ENCODE measurements at regions not wholly inside any gene's neighbourhood (a gene's known extent, or its start where the extent isn't known, plus 50 kb on each side); places are given as distances from the start of the nearest gene placed in this dataset.
A peak's percentile ranks its signal among the peaks of the same experiment; 100 is the strongest.
"Not testable (repeated sequence)": the region's sequence is repeated elsewhere in the genome, so short reads cannot be mapped to it uniquely, and the experiment has no call there.

DNA sequence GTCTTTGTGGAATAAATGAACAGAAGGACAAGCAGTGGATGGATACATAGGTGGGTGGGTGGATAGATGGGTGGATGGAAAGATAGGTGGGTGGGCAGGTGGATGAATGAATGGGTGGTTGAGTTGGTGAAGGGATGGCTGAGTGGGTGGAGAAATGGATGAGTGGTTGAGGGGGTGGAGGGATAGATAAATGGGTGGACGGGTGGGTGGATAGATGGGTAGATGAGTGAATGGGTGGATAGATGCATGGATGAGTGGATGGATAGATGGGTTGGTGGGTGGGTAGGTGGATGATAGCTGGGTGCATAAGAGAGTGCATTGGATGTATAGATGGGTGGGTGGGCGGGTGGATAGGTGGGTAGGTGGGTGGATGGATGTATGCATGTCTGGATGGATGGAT, 63.5 kb downstream of the UNC93B1 start:
- H3K4me1 ChIP-seq; POLR2A ChIA-PET; H3K27me3 Mint-ChIP-seq (ENCODE audit: insufficient read depth, unreplicated experiment); H3K4me3 ChIP-seq (ENCODE audit: low read depth, low read length); H3K9me3 Mint-ChIP-seq (ENCODE audit: unreplicated experiment); H3K27ac Mint-ChIP-seq (ENCODE audit: unreplicated experiment); H3K36me3 Mint-ChIP-seq (ENCODE audit: insufficient read depth, unreplicated experiment); H3K9me3 ChIP-seq; BruUV-seq (replicated peaks); H3K4me3 Mint-ChIP-seq (ENCODE audit: unreplicated experiment); H3K36me3 ChIP-seq (ENCODE audit: control insufficient read depth, insufficient read depth, low read length); H3K4me1 Mint-ChIP-seq (ENCODE audit: low read depth, unreplicated experiment); H3K27me3 ChIP-seq (replicated peaks; ENCODE audit: control insufficient read depth, insufficient read depth, low read length); CTCF ChIA-PET; DNase-seq; intact Hi-C loops (cut with micrococcal nuclease; ENCODE audit: unreplicated experiment): not testable (repeated sequence)

GRCh38 chr11:67938964-67939363, 64.9 kb downstream of the UNC93B1 start:
- H3K9me3 ChIP-seq; H3K27ac Mint-ChIP-seq (ENCODE audit: unreplicated experiment); H3K4me3 Mint-ChIP-seq (ENCODE audit: unreplicated experiment); H3K36me3 Mint-ChIP-seq (ENCODE audit: insufficient read depth, unreplicated experiment); H3K4me1 ChIP-seq; POLR2A ChIA-PET; H3K4me3 ChIP-seq (ENCODE audit: low read depth, low read length); BruUV-seq (replicated peaks); H3K27me3 Mint-ChIP-seq (ENCODE audit: insufficient read depth, unreplicated experiment); H3K9me3 Mint-ChIP-seq (ENCODE audit: unreplicated experiment); H3K36me3 ChIP-seq (ENCODE audit: control insufficient read depth, insufficient read depth, low read length); H3K4me1 Mint-ChIP-seq (ENCODE audit: low read depth, unreplicated experiment); H3K27me3 ChIP-seq (replicated peaks; ENCODE audit: control insufficient read depth, insufficient read depth, low read length): not testable (repeated sequence)
- intact Hi-C loops (cut with micrococcal nuclease; ENCODE audit: unreplicated experiment) = loop anchor here (5.0 kb wide), 1 partner anchor 77 kb away; no protein-coding TSS in a partner anchor
- CTCF ChIA-PET = interaction anchor here (0.7 to 1.5 kb wide), 4 partner anchors 17 to 299 kb away, joined by 3 to 4 read pairs (median 4); no protein-coding TSS in a partner anchor
- TF ChIP-seq, protein P1, sequence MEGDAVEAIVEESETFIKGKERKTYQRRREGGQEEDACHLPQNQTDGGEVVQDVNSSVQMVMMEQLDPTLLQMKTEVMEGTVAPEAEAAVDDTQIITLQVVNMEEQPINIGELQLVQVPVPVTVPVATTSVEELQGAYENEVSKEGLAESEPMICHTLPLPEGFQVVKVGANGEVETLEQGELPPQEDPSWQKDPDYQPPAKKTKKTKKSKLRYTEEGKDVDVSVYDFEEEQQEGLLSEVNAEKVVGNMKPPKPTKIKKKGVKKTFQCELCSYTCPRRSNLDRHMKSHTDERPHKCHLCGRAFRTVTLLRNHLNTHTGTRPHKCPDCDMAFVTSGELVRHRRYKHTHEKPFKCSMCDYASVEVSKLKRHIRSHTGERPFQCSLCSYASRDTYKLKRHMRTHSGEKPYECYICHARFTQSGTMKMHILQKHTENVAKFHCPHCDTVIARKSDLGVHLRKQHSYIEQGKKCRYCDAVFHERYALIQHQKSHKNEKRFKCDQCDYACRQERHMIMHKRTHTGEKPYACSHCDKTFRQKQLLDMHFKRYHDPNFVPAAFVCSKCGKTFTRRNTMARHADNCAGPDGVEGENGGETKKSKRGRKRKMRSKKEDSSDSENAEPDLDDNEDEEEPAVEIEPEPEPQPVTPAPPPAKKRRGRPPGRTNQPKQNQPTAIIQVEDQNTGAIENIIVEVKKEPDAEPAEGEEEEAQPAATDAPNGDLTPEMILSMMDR (IDR thresholded peaks at IDR 0.05; ENCODE audit: insufficient read depth in 1 of 2, low read depth in 1 of 2, low read length in 1 of 2, severe bottlenecking in 1 of 2, unreplicated experiment in 1 of 2) = peak in 1 of 2 experiments; percentile 38
- peak in 1 of 2 experiments; percentile 22 for DNase-seq

GRCh38 chr11:67938371-67938770, 65.5 kb downstream of the UNC93B1 start:
- CTCF ChIA-PET = interaction anchor here (0.7 to 1.5 kb wide), 4 partner anchors 17 to 299 kb away, joined by 3 to 4 read pairs (median 4); no protein-coding TSS in a partner anchor
- POLR2A ChIA-PET; H3K36me3 ChIP-seq (ENCODE audit: control insufficient read depth, insufficient read depth, low read length); H3K36me3 Mint-ChIP-seq (ENCODE audit: insufficient read depth, unreplicated experiment); H3K9me3 Mint-ChIP-seq (ENCODE audit: unreplicated experiment); H3K4me3 Mint-ChIP-seq (ENCODE audit: unreplicated experiment); H3K27me3 Mint-ChIP-seq (ENCODE audit: insufficient read depth, unreplicated experiment); H3K9me3 ChIP-seq; H3K4me1 Mint-ChIP-seq (ENCODE audit: low read depth, unreplicated experiment); H3K4me3 ChIP-seq (ENCODE audit: low read depth, low read length); BruUV-seq (replicated peaks); H3K27ac Mint-ChIP-seq (ENCODE audit: unreplicated experiment); H3K4me1 ChIP-seq; H3K27me3 ChIP-seq (replicated peaks; ENCODE audit: control insufficient read depth, insufficient read depth, low read length): not testable (repeated sequence)
- DNase-seq = peak; percentile 48 to 69
- intact Hi-C loops (cut with micrococcal nuclease; ENCODE audit: unreplicated experiment) = loop anchor here (5.0 kb wide), 1 partner anchor 76 kb away; no protein-coding TSS in a partner anchor

GRCh38 chr11:67923565-67923964, 80.3 kb downstream of the UNC93B1 start:
- H3K27me3 ChIP-seq (replicated peaks; ENCODE audit: control insufficient read depth, insufficient read depth, low read length); H3K4me1 ChIP-seq; H3K36me3 Mint-ChIP-seq (ENCODE audit: insufficient read depth, unreplicated experiment); BruUV-seq (replicated peaks); intact Hi-C loops (cut with micrococcal nuclease; ENCODE audit: unreplicated experiment); DNase-seq; POLR2A ChIA-PET; H3K36me3 ChIP-seq (ENCODE audit: control insufficient read depth, insufficient read depth, low read length); H3K4me3 ChIP-seq (ENCODE audit: low read depth, low read length); H3K4me1 Mint-ChIP-seq (ENCODE audit: low read depth, unreplicated experiment); CTCF ChIA-PET; H3K27ac Mint-ChIP-seq (ENCODE audit: unreplicated experiment); H3K9me3 Mint-ChIP-seq (ENCODE audit: unreplicated experiment); H3K4me3 Mint-ChIP-seq (ENCODE audit: unreplicated experiment); H3K9me3 ChIP-seq: not testable (repeated sequence)
- peaks cover 28% of the 10 kb centered on the region for H3K27me3 Mint-ChIP-seq (ENCODE audit: insufficient read depth, unreplicated experiment)

GRCh38 chr11:67920546-67920945, 83.4 kb downstream of the UNC93B1 start:
- CTCF ChIA-PET; POLR2A ChIA-PET; H3K9me3 ChIP-seq; H3K9me3 Mint-ChIP-seq (ENCODE audit: unreplicated experiment); H3K4me1 ChIP-seq; H3K4me1 Mint-ChIP-seq (ENCODE audit: low read depth, unreplicated experiment); H3K4me3 Mint-ChIP-seq (ENCODE audit: unreplicated experiment); H3K36me3 Mint-ChIP-seq (ENCODE audit: insufficient read depth, unreplicated experiment); intact Hi-C loops (cut with micrococcal nuclease; ENCODE audit: unreplicated experiment); DNase-seq; H3K36me3 ChIP-seq (ENCODE audit: control insufficient read depth, insufficient read depth, low read length); H3K27ac Mint-ChIP-seq (ENCODE audit: unreplicated experiment); H3K4me3 ChIP-seq (ENCODE audit: low read depth, low read length); BruUV-seq (replicated peaks); H3K27me3 ChIP-seq (replicated peaks; ENCODE audit: control insufficient read depth, insufficient read depth, low read length): not testable (repeated sequence)
- H3K27me3 Mint-ChIP-seq (ENCODE audit: insufficient read depth, unreplicated experiment) = peaks cover 22% of the 10 kb centered on the region

DNA sequence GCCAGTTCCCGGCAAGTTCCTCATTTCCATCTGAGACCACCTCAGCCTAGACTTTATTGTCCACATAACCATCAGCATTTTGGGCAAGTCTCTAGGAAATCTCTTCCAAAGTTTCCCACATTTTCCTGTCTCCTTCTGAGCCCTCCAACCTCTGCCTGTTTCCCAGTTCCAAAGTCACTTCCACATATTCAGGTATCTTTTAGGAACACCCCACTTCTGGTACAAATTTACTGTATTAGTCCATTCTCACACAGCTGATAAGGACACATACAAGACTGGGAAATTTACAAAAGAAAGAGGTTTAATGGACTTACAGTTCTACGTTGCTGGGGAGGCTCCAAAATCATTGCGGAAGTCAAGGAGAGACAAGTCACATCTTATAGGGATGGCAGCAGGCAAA, 91.7 kb downstream of the UNC93B1 start:
- DNase-seq; H3K4me1 ChIP-seq; intact Hi-C loops (cut with micrococcal nuclease; ENCODE audit: unreplicated experiment); H3K4me3 Mint-ChIP-seq (ENCODE audit: unreplicated experiment); H3K4me3 ChIP-seq (ENCODE audit: low read depth, low read length); H3K36me3 Mint-ChIP-seq (ENCODE audit: insufficient read depth, unreplicated experiment); H3K36me3 ChIP-seq (ENCODE audit: control insufficient read depth, insufficient read depth, low read length); H3K27me3 ChIP-seq (replicated peaks; ENCODE audit: control insufficient read depth, insufficient read depth, low read length); BruUV-seq (replicated peaks); POLR2A ChIA-PET; H3K4me1 Mint-ChIP-seq (ENCODE audit: low read depth, unreplicated experiment); CTCF ChIA-PET; H3K27ac Mint-ChIP-seq (ENCODE audit: unreplicated experiment); H3K9me3 ChIP-seq; H3K27me3 Mint-ChIP-seq (ENCODE audit: insufficient read depth, unreplicated experiment): not testable (repeated sequence)
- H3K9me3 Mint-ChIP-seq (ENCODE audit: unreplicated experiment) = peaks cover 39% of the 10 kb centered on the region

Data from Caco-2 (cell line).